ENCODE measurements at regions not wholly inside any gene's neighbourhood (a gene's known extent, or its start where the extent isn't known, plus 50 kb on each side); places are given as distances from the start of the nearest gene placed in this dataset.

DNA sequence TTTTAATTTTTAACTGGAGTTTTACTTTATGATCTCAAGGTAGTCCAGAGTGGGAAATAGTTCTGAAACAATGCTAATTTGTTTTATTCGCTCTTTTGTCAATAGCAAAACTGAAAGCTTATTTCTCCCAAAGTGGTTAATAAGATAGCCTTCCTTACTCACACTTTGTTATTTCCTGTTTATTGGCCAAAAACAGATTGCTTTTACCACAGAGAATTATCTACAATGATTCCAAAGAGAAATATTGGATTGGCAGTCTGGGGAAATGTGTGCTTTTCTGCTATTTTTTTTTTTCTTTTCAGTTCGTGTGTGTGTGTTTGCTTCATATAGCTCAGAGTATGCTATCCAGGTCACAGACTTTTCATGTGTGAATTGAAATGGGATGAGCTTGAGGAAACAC, 756.7 kb upstream of the RGMB start:
- TF ChIP-seq EZH2 (IDR thresholded peaks at IDR 0.05), result no peak
- TF ChIP-seq POLR2AphosphoS5 (IDR thresholded peaks at IDR 0.05; ENCODE audit: borderline replicate concordance, low read depth, low read length), result no peak

All from SK-N-MC (cell line).